ACC112 (cell line): ENCODE measurements at regions not wholly inside any gene's neighbourhood (a gene's known extent, or its start where the extent isn't known, plus 50 kb on each side); places are given as distances from the start of the nearest gene placed in this dataset.
"Not testable (repeated sequence)": the region's sequence is repeated elsewhere in the genome, so short reads cannot be mapped to it uniquely, and the experiment has no call there.

Source experiments
- H2AFZ ChIP-seq: fragments of 200-600 bp; sonication (generic); one replicate; pipeline ENCODE4 v1.6.0; 2017; ENCODE audit warnings: antibody characterized with exemption, low read length; ENCODE audit not compliant: unreplicated experiment
- H3K27ac ChIP-seq: fragments of 200-600 bp; sonication (generic); 2 replicates; pipeline ENCODE4 v1.5.1; 2014; ENCODE audit warnings: low read depth, mild to moderate bottlenecking, antibody characterized with exemption, low read length, moderate library complexity
- H3K27me3 ChIP-seq: fragments of 200-600 bp; sonication (generic); 2 replicates; pipeline ENCODE4 v1.6.1; 2014; ENCODE audit warnings: mild to moderate bottlenecking, antibody characterized with exemption, low read length, moderate library complexity, mixed read lengths; ENCODE audit not compliant: insufficient read depth
- H3K36me3 ChIP-seq: fragments of 200-600 bp; sonication (generic); 2 replicates; pipeline ENCODE4 v1.6.1; 2016; ENCODE audit warnings: mild to moderate bottlenecking, antibody characterized with exemption, low read length, moderate library complexity, mixed read lengths; ENCODE audit not compliant: insufficient read depth
- H3K4me1 ChIP-seq: fragments of 200-600 bp; sonication (generic); one replicate; pipeline ENCODE4 v1.6.1; 2016; ENCODE audit warnings: low read length, mixed read lengths; ENCODE audit not compliant: insufficient read depth, unreplicated experiment, control insufficient read depth
- H3K4me3 ChIP-seq: fragments of 200-600 bp; sonication (generic); 2 replicates; pipeline ENCODE4 v1.5.1; 2014; ENCODE audit warnings: mild to moderate bottlenecking, low read depth, low read length
- H3K79me2 ChIP-seq: fragments of 200-600 bp; sonication (generic); one replicate; pipeline ENCODE4 v1.6.0; 2016; ENCODE audit warnings: low read length; ENCODE audit not compliant: control insufficient read depth, unreplicated experiment, insufficient read depth

GRCh38 chr1:234809854-234810245 lies 199.9 kb upstream of the IRF2BP2 start:
- H2AFZ ChIP-seq, H3K27ac ChIP-seq, H3K4me1 ChIP-seq, H3K4me3 ChIP-seq, H3K27me3 ChIP-seq, H3K79me2 ChIP-seq, H3K36me3 ChIP-seq: not testable (repeated sequence)

- H3K36me3 ChIP-seq, H3K27me3 ChIP-seq, H3K79me2 ChIP-seq, H2AFZ ChIP-seq, H3K27ac ChIP-seq, H3K4me1 ChIP-seq, H3K4me3 ChIP-seq: not testable (repeated sequence)
These were observed 199.2 kb upstream of the IRF2BP2 start for GRCh38 chr1:234808943-234809853.

- H3K27me3 ChIP-seq, H3K4me3 ChIP-seq, H3K79me2 ChIP-seq, H3K27ac ChIP-seq, H3K4me1 ChIP-seq, H3K36me3 ChIP-seq, H2AFZ ChIP-seq: not testable (repeated sequence)
These were observed 198.5 kb upstream of the IRF2BP2 start for GRCh38 chr1:234808459-234808858.

GRCh38 chr1:234807705-234808104 lies 197.7 kb upstream of the IRF2BP2 start:
- not testable (repeated sequence) for H3K4me3 ChIP-seq, H2AFZ ChIP-seq, H3K27ac ChIP-seq, H3K27me3 ChIP-seq, H3K4me1 ChIP-seq, H3K36me3 ChIP-seq, H3K79me2 ChIP-seq

GRCh38 chr1:234802586-234802985 lies 192.6 kb upstream of the IRF2BP2 start:
- H3K4me3 ChIP-seq, H3K27me3 ChIP-seq, H3K36me3 ChIP-seq, H3K27ac ChIP-seq, H3K79me2 ChIP-seq, H2AFZ ChIP-seq, H3K4me1 ChIP-seq: not testable (repeated sequence)

- H3K27me3 ChIP-seq, H3K4me3 ChIP-seq, H3K27ac ChIP-seq, H2AFZ ChIP-seq, H3K4me1 ChIP-seq, H3K36me3 ChIP-seq, H3K79me2 ChIP-seq: not testable (repeated sequence)
These were observed 191.7 kb upstream of the IRF2BP2 start for GRCh38 chr1:234801636-234802035.

- not testable (repeated sequence) for H3K36me3 ChIP-seq, H3K4me1 ChIP-seq, H3K27me3 ChIP-seq, H3K79me2 ChIP-seq, H2AFZ ChIP-seq, H3K4me3 ChIP-seq, H3K27ac ChIP-seq
These were observed 191.2 kb upstream of the IRF2BP2 start for GRCh38 chr1:234801147-234801546.

GRCh38 chr1:234800563-234800962 lies 190.6 kb upstream of the IRF2BP2 start:
- not testable (repeated sequence) for H3K4me3 ChIP-seq, H3K27ac ChIP-seq, H3K36me3 ChIP-seq, H3K79me2 ChIP-seq, H2AFZ ChIP-seq, H3K27me3 ChIP-seq, H3K4me1 ChIP-seq

- not testable (repeated sequence) for H3K27ac ChIP-seq, H2AFZ ChIP-seq, H3K79me2 ChIP-seq, H3K4me3 ChIP-seq, H3K27me3 ChIP-seq, H3K36me3 ChIP-seq, H3K4me1 ChIP-seq
These were observed 189.2 kb upstream of the IRF2BP2 start for GRCh38 chr1:234799021-234799689.

- not testable (repeated sequence) for H2AFZ ChIP-seq
These were observed 187.2 kb upstream of the IRF2BP2 start for GRCh38 chr1:234797216-234797615.

GRCh38 chr1:234796438-234796792 lies 186.4 kb upstream of the IRF2BP2 start:
- not testable (repeated sequence) for H3K79me2 ChIP-seq, H3K27ac ChIP-seq, H3K4me1 ChIP-seq, H3K27me3 ChIP-seq, H3K4me3 ChIP-seq, H3K36me3 ChIP-seq, H2AFZ ChIP-seq

More at GRCh38 chr1:234797216-234797615, 187.2 kb upstream of the IRF2BP2 start:
- H3K27me3 ChIP-seq, H3K4me1 ChIP-seq, H3K4me3 ChIP-seq, H3K79me2 ChIP-seq, H3K36me3 ChIP-seq, H3K27ac ChIP-seq: not testable (repeated sequence)
